ENCODE measurements at regions not wholly inside any gene's neighbourhood (a gene's known extent, or its start where the extent isn't known, plus 50 kb on each side); places are given as distances from the start of the nearest gene placed in this dataset.

- no peak for TF ChIP-seq CTCF (IDR thresholded peaks at IDR 0.05; ENCODE audit: low read depth, low read length)
- Histone ChIP-seq H3K27me3 (peaks cover 23% of the 10 kb centered on the region), H3K36me3 (no peaks in the 10 kb centered on the region), H3K9me3 (no peaks in the 10 kb centered on the region), H3K4me1 (no peaks in the 10 kb centered on the region), H3K4me3 (ENCODE audit: low read depth, low read length) (no peak overlapping the region)
- DNase-seq, result no peak
Measured at GRCh38 chr7:156080596-156080995, 268.3 kb upstream of the SHH start.

GRCh38 chr7:156080046-156080445 is 267.8 kb upstream of the SHH start:
- peaks cover 23% of the 10 kb centered on the region for H3K27me3 ChIP-seq
- no peaks in the 10 kb centered on the region for H3K36me3 ChIP-seq
- H3K4me1 ChIP-seq, result no peaks in the 10 kb centered on the region
- TF ChIP-seq CTCF (IDR thresholded peaks at IDR 0.05; ENCODE audit: low read depth, low read length), result no peak
- no peak for DNase-seq
- H3K4me3 ChIP-seq (ENCODE audit: low read depth, low read length), result no peak overlapping the region
- H3K9me3 ChIP-seq, result no peaks in the 10 kb centered on the region

- no peak overlapping the region for H3K4me3 ChIP-seq (ENCODE audit: low read depth, low read length)
- H3K27me3 ChIP-seq, result peaks cover 23% of the 10 kb centered on the region
- no peaks in the 10 kb centered on the region for H3K4me1 ChIP-seq
- DNase-seq, result no peak
- no peaks in the 10 kb centered on the region for H3K36me3 ChIP-seq
- H3K9me3 ChIP-seq, result no peaks in the 10 kb centered on the region
- TF ChIP-seq CTCF (IDR thresholded peaks at IDR 0.05; ENCODE audit: low read depth, low read length), result no peak
Measured at GRCh38 chr7:156079156-156079555, 266.9 kb upstream of the SHH start.

GRCh38 chr7:156074982-156075615 is 262.8 kb upstream of the SHH start:
- no peak for DNase-seq
- H3K9me3 ChIP-seq, result no peaks in the 10 kb centered on the region
- H3K36me3 ChIP-seq, result no peaks in the 10 kb centered on the region
- no peak for TF ChIP-seq CTCF (IDR thresholded peaks at IDR 0.05; ENCODE audit: low read depth, low read length)
- no peaks in the 10 kb centered on the region for H3K4me1 ChIP-seq
- H3K4me3 ChIP-seq (ENCODE audit: low read depth, low read length), result no peak overlapping the region
- H3K27me3 ChIP-seq, result peaks cover 7% of the 10 kb centered on the region

GRCh38 chr7:156074084-156074483 is 261.8 kb upstream of the SHH start:
- H3K36me3 ChIP-seq, result no peaks in the 10 kb centered on the region
- no peak for TF ChIP-seq CTCF (IDR thresholded peaks at IDR 0.05; ENCODE audit: low read depth, low read length)
- H3K27me3 ChIP-seq, result peaks cover 4% of the 10 kb centered on the region
- DNase-seq, result no peak
- no peaks in the 10 kb centered on the region for H3K9me3 ChIP-seq
- H3K4me1 ChIP-seq, result no peaks in the 10 kb centered on the region
- no peak overlapping the region for H3K4me3 ChIP-seq (ENCODE audit: low read depth, low read length)

- Histone ChIP-seq H3K4me3 (ENCODE audit: low read depth, low read length) (no peak overlapping the region), H3K27me3 (peaks cover 4% of the 10 kb centered on the region; the same call in 1 of the 2 replicates), H3K36me3 (no peaks in the 10 kb centered on the region), H3K9me3 (no peaks in the 10 kb centered on the region), H3K4me1 (no peaks in the 10 kb centered on the region)
- no peak for TF ChIP-seq CTCF (IDR thresholded peaks at IDR 0.05; ENCODE audit: low read depth, low read length)
- DNase-seq, result no peak
Measured at GRCh38 chr7:156073366-156074052, 261.2 kb upstream of the SHH start.
